H1 (cell line): ENCODE measurements at regions not wholly inside any gene's neighbourhood (a gene's known extent, or its start where the extent isn't known, plus 50 kb on each side); places are given as distances from the start of the nearest gene placed in this dataset.

Experiments used
- CHD2 ChIP-seq: IDR thresholded peaks from 2 replicates; pipeline ENCODE4 v1.6.1; 2012; ENCODE audit warnings: low read length, improper control_type of control experiment
- CREB1 ChIP-seq: IDR thresholded peaks from 2 replicates; pipeline ENCODE4 v1.6.1; 2012; ENCODE audit warnings: inconsistent platforms
- CTCF ChIP-seq, 3 experiments: IDR thresholded peaks; 1 replicate in 2 of 3; 2 replicates in 1 of 3; pipeline versions ENCODE4 v1.5.1 to v1.6.1; 2011; ENCODE audit warnings: low read length in 3 of 3, mild to moderate bottlenecking in 3 of 3, inconsistent platforms in 2 of 3, low read depth in 1 of 3, moderate library complexity in 1 of 3; ENCODE audit not compliant: insufficient read depth in 1 of 3; ENCODE audit errors: control extremely low read depth in 1 of 3
- EZH2 ChIP-seq: fragments of 200-600 bp; sonication (generic); IDR thresholded peaks from 2 replicates; pipeline ENCODE4 v1.7.1; 2012; ENCODE audit warnings: low read depth, mild to moderate bottlenecking, moderate library complexity, low read length, inconsistent platforms; ENCODE audit not compliant: severe bottlenecking
- GTF2F1 ChIP-seq: IDR thresholded peaks from 2 replicates; pipeline ENCODE4 v1.6.1; 2012; ENCODE audit warnings: low read depth, low read length, improper control_type of control experiment, borderline replicate concordance
- JUND ChIP-seq: IDR thresholded peaks from 2 replicates; pipeline ENCODE4 v1.6.1; 2011; ENCODE audit warnings: mild to moderate bottlenecking, improper control_type of control experiment, low read length
- MAX ChIP-seq: IDR thresholded peaks from 2 replicates; pipeline ENCODE4 v1.6.1; 2012; ENCODE audit warnings: inconsistent platforms
- NANOG ChIP-seq: IDR thresholded peaks from 2 replicates; pipeline ENCODE4 v1.6.1; 2011; ENCODE audit warnings: low read length, low read depth, mild to moderate bottlenecking, inconsistent platforms; ENCODE audit not compliant: insufficient read depth, poor library complexity, severe bottlenecking
- POLR2A ChIP-seq, 2 experiments: IDR thresholded peaks; 1 replicate in 1 of 2; 2 replicates in 1 of 2; pipeline ENCODE4 v1.6.1; 2011; ENCODE audit warnings: low read depth in 2 of 2, low read length in 2 of 2, mild to moderate bottlenecking in 2 of 2; ENCODE audit errors: control extremely low read depth in 1 of 2
- POU5F1 ChIP-seq: IDR thresholded peaks from 2 replicates; pipeline ENCODE4 v1.6.1; 2011; ENCODE audit warnings: low read depth, mild to moderate bottlenecking, low read length, moderate library complexity
- RAD21 ChIP-seq, 2 experiments: IDR thresholded peaks in 1 of 2; conservative IDR thresholded peaks in 1 of 2; 2 replicates each; pipeline ENCODE4 v1.6.1; 2011; ENCODE audit warnings: low read depth in 2 of 2, low read length in 2 of 2, improper control_type of control experiment in 1 of 2, inconsistent platforms in 1 of 2, mild to moderate bottlenecking in 1 of 2, moderate library complexity in 1 of 2
- ZNF274 ChIP-seq: IDR thresholded peaks from 2 replicates; pipeline ENCODE4 v1.7.0; 2012; ENCODE audit warnings: low read length, borderline replicate concordance; ENCODE audit errors: extremely low read depth

DNA sequence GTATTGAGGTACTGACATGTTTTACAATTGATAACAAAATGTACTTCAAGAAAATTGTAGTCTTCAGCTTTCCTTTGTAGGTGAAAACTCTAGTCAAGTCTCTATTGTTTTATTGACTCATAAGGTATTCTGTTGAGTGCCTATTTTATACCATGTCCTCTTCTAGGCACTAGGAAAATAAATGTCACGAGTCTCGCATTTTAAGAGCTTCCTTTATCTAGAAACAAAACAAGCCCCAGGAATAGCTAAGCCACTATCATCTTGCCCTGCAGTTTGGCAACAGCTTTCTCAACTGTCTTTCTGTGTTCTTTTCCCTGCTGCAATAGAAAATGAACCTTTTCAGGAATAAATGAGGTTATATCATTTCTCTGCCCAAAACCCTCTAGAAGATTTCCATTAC lies 288.5 kb upstream of the NEGR1 start:
- TF ChIP-seq CHD2, result no peak
- TF ChIP-seq CTCF (IDR thresholded peaks at IDR 0.05; ENCODE audit: control extremely low read depth in 1 of 3, insufficient read depth in 1 of 3, low read depth in 1 of 3, low read length in 3 of 3), result no peak
- TF ChIP-seq EZH2, result no peak
- TF ChIP-seq RAD21 (IDR thresholded peaks at IDR 0.05 in 1 of 2, conservative IDR thresholded peaks at IDR 0.05 in 1 of 2; ENCODE audit: low read depth in 2 of 2, low read length in 2 of 2), result no peak
- no peak for TF ChIP-seq POLR2A (IDR thresholded peaks at IDR 0.05; ENCODE audit: control extremely low read depth in 1 of 2, low read depth in 2 of 2, low read length in 2 of 2)
- no peak for TF ChIP-seq JUND
- no peak for TF ChIP-seq CREB1
- no peak for TF ChIP-seq NANOG
- no peak for TF ChIP-seq POU5F1
- TF ChIP-seq ZNF274, result no peak
- no peak for TF ChIP-seq GTF2F1
- no peak for TF ChIP-seq MAX
